Esophagus muscularis mucosa (tissue), 3 donors: ENCODE measurements at regions not wholly inside any gene's neighbourhood (a gene's known extent, or its start where the extent isn't known, plus 50 kb on each side); places are given as distances from the start of the nearest gene placed in this dataset.
A peak's percentile ranks its signal among the peaks of the same experiment; 100 is the strongest.
"Not testable (repeated sequence)": the region's sequence is repeated elsewhere in the genome, so short reads cannot be mapped to it uniquely, and the experiment has no call there.

Source experiments
- POLR2A ChIP-seq: fragments of 450-650 bp; IDR thresholded peaks from one replicate; pipeline ENCODE4 v1.6.1; 2017; ENCODE audit warnings: antibody characterized with exemption, moderate library complexity, mild to moderate bottlenecking, low read depth
- POLR2AphosphoS5 ChIP-seq, 2 donors: sonication (generic); formaldehyde crosslinking; IDR thresholded peaks; one replicate each; pipeline ENCODE4 v1.6.1; 2017; ENCODE audit warnings: antibody characterized with exemption in 2 of 2
- TF ChIP-seq, protein P1 (sequence below), 3 experiments: fragments of 200-600 bp in 2 of 3; fragments of 450-650 bp in 1 of 3; sonication (generic) in 2 of 3; IDR thresholded peaks; one replicate each; pipeline ENCODE4 v1.5.1; 2017 to 2019; ENCODE audit warnings: antibody characterized with exemption in 3 of 3, mild to moderate bottlenecking in 2 of 3, moderate library complexity in 1 of 3

GRCh38 chr10:45235260-45235769 is 80.1 kb downstream of the OR13A1 start:
- TF ChIP-seq, protein P1, sequence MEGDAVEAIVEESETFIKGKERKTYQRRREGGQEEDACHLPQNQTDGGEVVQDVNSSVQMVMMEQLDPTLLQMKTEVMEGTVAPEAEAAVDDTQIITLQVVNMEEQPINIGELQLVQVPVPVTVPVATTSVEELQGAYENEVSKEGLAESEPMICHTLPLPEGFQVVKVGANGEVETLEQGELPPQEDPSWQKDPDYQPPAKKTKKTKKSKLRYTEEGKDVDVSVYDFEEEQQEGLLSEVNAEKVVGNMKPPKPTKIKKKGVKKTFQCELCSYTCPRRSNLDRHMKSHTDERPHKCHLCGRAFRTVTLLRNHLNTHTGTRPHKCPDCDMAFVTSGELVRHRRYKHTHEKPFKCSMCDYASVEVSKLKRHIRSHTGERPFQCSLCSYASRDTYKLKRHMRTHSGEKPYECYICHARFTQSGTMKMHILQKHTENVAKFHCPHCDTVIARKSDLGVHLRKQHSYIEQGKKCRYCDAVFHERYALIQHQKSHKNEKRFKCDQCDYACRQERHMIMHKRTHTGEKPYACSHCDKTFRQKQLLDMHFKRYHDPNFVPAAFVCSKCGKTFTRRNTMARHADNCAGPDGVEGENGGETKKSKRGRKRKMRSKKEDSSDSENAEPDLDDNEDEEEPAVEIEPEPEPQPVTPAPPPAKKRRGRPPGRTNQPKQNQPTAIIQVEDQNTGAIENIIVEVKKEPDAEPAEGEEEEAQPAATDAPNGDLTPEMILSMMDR (IDR thresholded peaks at IDR 0.05) = peak; percentile 56 to 61 (median 57)
- not testable (repeated sequence) for TF ChIP-seq POLR2AphosphoS5 (IDR thresholded peaks at IDR 0.05); POLR2A
